CD1c-positive myeloid dendritic cell (primary cell): ENCODE measurements at regions not wholly inside any gene's neighbourhood (a gene's known extent, or its start where the extent isn't known, plus 50 kb on each side); places are given as distances from the start of the nearest gene placed in this dataset.
"Not testable (repeated sequence)": the region's sequence is repeated elsewhere in the genome, so short reads cannot be mapped to it uniquely, and the experiment has no call there.

ENCODE experiments used
- DNase-seq: peaks from one replicate; pipeline ENCODE4 v3.0.0-alpha.2; 2016; ENCODE audit errors: extremely low spot score

- no peak for DNase-seq
Observed at GRCh38 chr15:37416103-37416502, 315.8 kb upstream of the MEIS2 start.

- no peak for DNase-seq
Observed at GRCh38 chr15:37425541-37425940, 325.2 kb upstream of the MEIS2 start.

- not testable (repeated sequence) for DNase-seq
Observed at GRCh38 chr15:37427393-37427792, 327.0 kb upstream of the MEIS2 start.

- no peak for DNase-seq
Observed at GRCh38 chr15:37446921-37447320, 346.6 kb upstream of the MEIS2 start.

GRCh38 chr15:37452498-37452897 lies 352.1 kb upstream of the MEIS2 start:
- no peak for DNase-seq

GRCh38 chr15:37480482-37480881 lies 380.1 kb upstream of the MEIS2 start:
- DNase-seq = no peak

GRCh38 chr15:37481126-37481525 lies 380.8 kb upstream of the MEIS2 start:
- DNase-seq = no peak

GRCh38 chr15:37483779-37484178 lies 383.4 kb upstream of the MEIS2 start:
- DNase-seq = no peak

- no peak for DNase-seq
Observed at GRCh38 chr15:37485056-37485455, 384.7 kb upstream of the MEIS2 start.

- no peak for DNase-seq
Observed at GRCh38 chr15:37490707-37491106, 390.4 kb upstream of the MEIS2 start.

- DNase-seq = no peak
Observed at GRCh38 chr15:37516621-37517020, 416.3 kb upstream of the MEIS2 start.

GRCh38 chr15:37517191-37517895 lies 417.0 kb upstream of the MEIS2 start:
- DNase-seq = no peak

GRCh38 chr15:37518436-37518835 lies 416.0 kb upstream of the TMCO5A start:
- DNase-seq = no peak

- DNase-seq = no peak
Observed at GRCh38 chr15:37520026-37520425, 414.4 kb upstream of the TMCO5A start.

- no peak for DNase-seq
Observed at GRCh38 chr15:37520882-37521281, 413.6 kb upstream of the TMCO5A start.

GRCh38 chr15:37524601-37525000 lies 409.8 kb upstream of the TMCO5A start:
- DNase-seq = no peak

- DNase-seq = no peak
Observed at GRCh38 chr15:37528432-37528831, 406.0 kb upstream of the TMCO5A start.

- no peak for DNase-seq
Observed at GRCh38 chr15:37536967-37537605, 397.4 kb upstream of the TMCO5A start.

- DNase-seq = no peak
Observed at GRCh38 chr15:37537802-37538201, 396.6 kb upstream of the TMCO5A start.

GRCh38 chr15:37548116-37548515 lies 386.3 kb upstream of the TMCO5A start:
- DNase-seq = no peak

- DNase-seq = no peak
Observed at GRCh38 chr15:37550360-37551024, 383.9 kb upstream of the TMCO5A start.

- DNase-seq = no peak
Observed at GRCh38 chr15:37572401-37572800, 362.0 kb upstream of the TMCO5A start.

GRCh38 chr15:37574985-37575384 lies 359.5 kb upstream of the TMCO5A start:
- DNase-seq = no peak
